Stomach (tissue), 8 donors: ENCODE measurements at regions not wholly inside any gene's neighbourhood (a gene's known extent, or its start where the extent isn't known, plus 50 kb on each side); places are given as distances from the start of the nearest gene placed in this dataset.

Source experiments
- DNase-seq, 2 donors: peaks; one replicate each; pipeline versions ENCODE4 v3.0.0 to v3.0.0-alpha.2; 2013 to 2019
- H3K27ac ChIP-seq, 5 donors: fragments of 200-600 bp in 4 of 5; sonication (generic) in 4 of 5; one replicate each; pipeline ENCODE4 v1.5.1; 2013 to 2019; ENCODE audit warnings: mild to moderate bottlenecking in 1 of 5, moderate library complexity in 1 of 5
- H3K27me3 ChIP-seq, 3 donors: fragments of 200-600 bp; sonication (generic); one replicate each; pipeline ENCODE4 v1.5.1; 2017 to 2019; ENCODE audit warnings: mixed run types in 1 of 3
- H3K36me3 ChIP-seq, 4 donors: fragments of 200-600 bp; sonication (generic); 1 replicate in 3 of 4; 2 replicates in 1 of 4; pipeline ENCODE4 v1.5.1; 2016 to 2019
- H3K4me1 ChIP-seq, 4 donors: fragments of 200-600 bp; sonication (generic); one replicate each; pipeline ENCODE4 v1.5.1; 2016 to 2019
- H3K4me3 ChIP-seq, 4 donors: fragments of 200-600 bp; sonication (generic) in 3 of 4; one replicate each; pipeline ENCODE4 v1.5.1; 2016 to 2019; ENCODE audit warnings: mild to moderate bottlenecking in 1 of 4
- H3K9me3 ChIP-seq, 4 donors: fragments of 200-600 bp; sonication (generic); one replicate each; pipeline ENCODE4 v1.5.1; 2016 to 2019
- EP300 ChIP-seq: sonication (generic); formaldehyde crosslinking; IDR thresholded peaks from one replicate; pipeline ENCODE4 v1.6.1; 2017; ENCODE audit warnings: antibody characterized with exemption
- POLR2A ChIP-seq, 4 donors: fragments of 450-650 bp; IDR thresholded peaks; one replicate each; pipeline ENCODE4 v1.6.1; 2016; ENCODE audit warnings: antibody characterized with exemption in 4 of 4, control low read depth in 2 of 4, mild to moderate bottlenecking in 1 of 4, moderate library complexity in 1 of 4
- POLR2AphosphoS5 ChIP-seq, 3 donors: sonication (generic); formaldehyde crosslinking; IDR thresholded peaks; one replicate each; pipeline ENCODE4 v1.6.1; 2016; ENCODE audit warnings: antibody characterized with exemption in 3 of 3
- WGBS, 5 donors: extraction: QIAGEN DNeasy Blood & Tissue Kit in 3 of 5; methylation state at CpG; one replicate each; pipeline versions ENCODE4 v1.1.5 to v1.1.7; 2013 to 2018; 5-methylcytosine and 5-hydroxymethylcytosine counted together
- intact Hi-C: fragments of 100-400 bp; cut with DNase I; formaldehyde crosslinking; loops from one replicate; pipeline ENCODE4 v1.15.1; 2023; ENCODE audit warnings: low total_unique reads
- TF ChIP-seq, protein P1 (sequence below), 7 experiments: fragments of 450-650 bp in 4 of 7; fragments of 200-600 bp in 3 of 7; sonication (generic) in 3 of 7; IDR thresholded peaks; one replicate each; pipeline ENCODE4 v1.5.1; 2016 to 2019; ENCODE audit warnings: antibody characterized with exemption in 7 of 7, control low read depth in 2 of 7, mild to moderate bottlenecking in 1 of 7
- donor health status: healthy with polysubstance abuse.
- donor health status: Bipolar disorder and iron deficiency.
- donor health status: healthy.

DNA sequence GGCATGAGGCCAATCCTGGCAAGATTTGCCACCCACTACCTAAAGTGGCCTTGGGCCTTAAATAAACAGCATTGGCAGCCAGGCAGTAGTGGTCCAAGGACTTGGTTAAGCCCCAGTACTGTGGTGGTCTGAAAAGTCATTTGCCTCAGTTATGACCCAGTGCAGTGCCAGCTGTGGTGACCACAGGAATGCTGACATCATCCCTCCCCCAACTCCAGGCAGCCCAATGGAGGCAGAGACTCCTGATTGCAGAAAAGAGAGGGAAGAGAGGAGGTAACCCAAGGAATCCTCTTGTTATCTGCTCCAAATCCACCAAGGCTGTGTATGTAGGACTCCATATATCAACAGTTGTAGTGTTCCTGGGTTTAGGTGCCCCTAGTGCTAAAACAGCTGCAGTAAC is 883.6 kb downstream of the SQOR start:
- Histone ChIP-seq H3K9me3 (peaks cover 0 to 16% (median 9%) of the 10 kb centered on the region in 4 donors), H3K27me3 (no peaks in the 10 kb centered on the region), H3K27ac (no peak overlapping the region), H3K4me3 (no peak overlapping the region), H3K36me3 (no peaks in the 10 kb centered on the region), H3K4me1 (no peaks in the 10 kb centered on the region)
- no peak for DNase-seq
- intact Hi-C loops = no loop called here
- no peak for TF ChIP-seq EP300
- TF ChIP-seq, protein P1, sequence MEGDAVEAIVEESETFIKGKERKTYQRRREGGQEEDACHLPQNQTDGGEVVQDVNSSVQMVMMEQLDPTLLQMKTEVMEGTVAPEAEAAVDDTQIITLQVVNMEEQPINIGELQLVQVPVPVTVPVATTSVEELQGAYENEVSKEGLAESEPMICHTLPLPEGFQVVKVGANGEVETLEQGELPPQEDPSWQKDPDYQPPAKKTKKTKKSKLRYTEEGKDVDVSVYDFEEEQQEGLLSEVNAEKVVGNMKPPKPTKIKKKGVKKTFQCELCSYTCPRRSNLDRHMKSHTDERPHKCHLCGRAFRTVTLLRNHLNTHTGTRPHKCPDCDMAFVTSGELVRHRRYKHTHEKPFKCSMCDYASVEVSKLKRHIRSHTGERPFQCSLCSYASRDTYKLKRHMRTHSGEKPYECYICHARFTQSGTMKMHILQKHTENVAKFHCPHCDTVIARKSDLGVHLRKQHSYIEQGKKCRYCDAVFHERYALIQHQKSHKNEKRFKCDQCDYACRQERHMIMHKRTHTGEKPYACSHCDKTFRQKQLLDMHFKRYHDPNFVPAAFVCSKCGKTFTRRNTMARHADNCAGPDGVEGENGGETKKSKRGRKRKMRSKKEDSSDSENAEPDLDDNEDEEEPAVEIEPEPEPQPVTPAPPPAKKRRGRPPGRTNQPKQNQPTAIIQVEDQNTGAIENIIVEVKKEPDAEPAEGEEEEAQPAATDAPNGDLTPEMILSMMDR (IDR thresholded peaks at IDR 0.05) = no peak
- no peak for TF ChIP-seq POLR2A (IDR thresholded peaks at IDR 0.05)
- no peak for TF ChIP-seq POLR2AphosphoS5 (IDR thresholded peaks at IDR 0.05)

DNA sequence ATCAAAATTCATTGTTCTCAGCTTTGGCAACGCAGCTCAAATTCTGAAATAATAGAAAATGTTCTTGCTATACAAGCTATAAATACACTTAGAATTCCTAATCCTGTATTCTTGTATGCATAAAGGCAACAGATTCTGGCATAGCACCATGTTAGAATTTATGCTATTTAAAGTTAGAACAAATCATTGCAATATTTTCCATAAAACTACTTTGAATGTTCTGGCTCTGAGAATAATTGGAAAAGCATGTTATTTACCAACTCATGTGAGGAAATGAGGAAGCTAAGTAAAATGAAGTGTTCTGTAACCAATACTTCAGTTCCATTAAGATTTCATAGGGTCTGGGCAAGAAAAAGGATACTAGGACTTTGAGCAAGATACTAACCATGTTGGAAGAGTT is 888.9 kb downstream of the SQOR start:
- no peak for TF ChIP-seq EP300
- TF ChIP-seq, protein P1 (IDR thresholded peaks at IDR 0.05) = no peak
- no peak for TF ChIP-seq POLR2A (IDR thresholded peaks at IDR 0.05)
- no peak for TF ChIP-seq POLR2AphosphoS5 (IDR thresholded peaks at IDR 0.05)
- Histone ChIP-seq H3K27me3 (no peaks in the 10 kb centered on the region), H3K27ac (no peak overlapping the region), H3K9me3 (peaks cover 0 to 2% (median under 1%) of the 10 kb centered on the region in 4 donors), H3K36me3 (no peaks in the 10 kb centered on the region), H3K4me3 (no peak overlapping the region), H3K4me1 (no peaks in the 10 kb centered on the region)
- intact Hi-C loops = no loop called here
- 64 to 90% (median 85%) methylated on average over 1 of the region's 1 CpG for WGBS, 5 donors
- DNase-seq = peak in 1 of 2 donors; percentile 4

DNA sequence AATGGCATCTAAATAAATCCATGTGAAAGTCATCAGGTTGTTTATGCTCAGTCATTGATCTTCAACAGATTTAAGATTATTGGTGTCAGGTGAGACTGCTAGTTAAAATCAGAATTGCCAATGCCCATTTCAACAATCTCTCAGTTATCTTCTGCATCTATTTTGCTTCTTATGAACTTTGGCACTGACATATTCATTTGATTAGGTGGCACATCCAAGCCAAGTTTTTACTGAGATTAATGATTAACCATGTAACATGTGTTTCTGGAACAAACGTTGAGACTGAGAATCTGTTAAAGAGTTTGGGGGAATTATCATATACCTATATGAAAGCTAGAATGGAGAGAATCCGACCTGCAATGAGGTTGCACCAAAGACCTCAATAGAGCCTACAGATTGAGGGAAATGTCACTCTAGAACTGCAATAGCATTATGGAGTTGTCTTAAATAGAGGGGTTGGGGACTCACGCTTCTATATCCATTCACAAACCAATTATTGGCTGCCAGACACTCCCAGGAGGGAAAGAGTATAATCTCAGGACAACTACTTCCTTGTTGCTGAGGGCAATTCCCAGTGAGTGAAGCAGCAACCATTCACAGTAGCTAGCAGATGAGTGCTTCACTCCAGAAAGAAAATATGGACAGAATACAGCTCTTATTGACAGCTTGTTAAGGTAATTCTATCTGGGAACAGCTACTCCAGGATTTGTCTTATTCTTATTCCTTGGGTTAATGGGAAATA is 891.3 kb downstream of the SQOR start:
- TF ChIP-seq POLR2A (IDR thresholded peaks at IDR 0.05) = no peak
- no peak for TF ChIP-seq POLR2AphosphoS5 (IDR thresholded peaks at IDR 0.05)
- TF ChIP-seq, protein P1 (IDR thresholded peaks at IDR 0.05) = no peak
- TF ChIP-seq EP300 = no peak
- Histone ChIP-seq H3K4me1 (no peaks in the 10 kb centered on the region), H3K36me3 (no peaks in the 10 kb centered on the region), H3K4me3 (no peak overlapping the region), H3K27ac (no peak overlapping the region), H3K27me3 (no peaks in the 10 kb centered on the region), H3K9me3 (no peaks in the 10 kb centered on the region)
- WGBS, 5 donors = 45 to 61% (median 50%) methylated on average over 3 of the region's 3 CpGs
- DNase-seq = no peak
- intact Hi-C loops = no loop called here

DNA sequence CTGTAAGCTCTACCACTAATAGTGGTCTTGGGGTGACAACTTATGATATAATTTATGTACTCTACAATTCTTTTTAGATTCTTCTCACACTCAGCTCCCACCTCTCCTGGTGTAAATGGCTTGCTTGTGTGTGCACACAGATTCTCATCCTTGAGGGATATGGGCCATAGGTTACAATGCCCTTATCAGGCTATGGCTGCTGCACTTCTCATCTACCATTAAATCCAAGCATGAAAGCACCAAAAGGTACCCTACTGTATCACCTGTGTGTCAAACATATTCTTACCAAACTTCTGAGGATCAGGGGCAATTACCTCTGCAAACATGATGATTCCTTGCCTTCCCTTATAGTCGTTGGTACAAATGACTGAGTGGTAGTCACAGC is 891.9 kb downstream of the SQOR start:
- Histone ChIP-seq H3K36me3 (no peaks in the 10 kb centered on the region), H3K9me3 (no peaks in the 10 kb centered on the region), H3K27ac (no peak overlapping the region), H3K4me3 (no peak overlapping the region), H3K27me3 (no peaks in the 10 kb centered on the region), H3K4me1 (no peaks in the 10 kb centered on the region)
- 50 to 80% (median 54%) methylated on average over 1 of the region's 1 CpG for WGBS, 5 donors
- no peak for DNase-seq
- TF ChIP-seq POLR2A (IDR thresholded peaks at IDR 0.05) (no peak), EP300 (no peak), POLR2AphosphoS5 (IDR thresholded peaks at IDR 0.05) (no peak)
- TF ChIP-seq, protein P1 (IDR thresholded peaks at IDR 0.05) = no peak
- intact Hi-C loops = no loop called here
